ENCODE measurements at regions not wholly inside any gene's neighbourhood (a gene's known extent, or its start where the extent isn't known, plus 50 kb on each side); places are given as distances from the start of the nearest gene placed in this dataset.

GRCh38 chr12:123064885-123065619 is 84.6 kb downstream of the ARL6IP4 start:
- TF ChIP-seq, protein P1, sequence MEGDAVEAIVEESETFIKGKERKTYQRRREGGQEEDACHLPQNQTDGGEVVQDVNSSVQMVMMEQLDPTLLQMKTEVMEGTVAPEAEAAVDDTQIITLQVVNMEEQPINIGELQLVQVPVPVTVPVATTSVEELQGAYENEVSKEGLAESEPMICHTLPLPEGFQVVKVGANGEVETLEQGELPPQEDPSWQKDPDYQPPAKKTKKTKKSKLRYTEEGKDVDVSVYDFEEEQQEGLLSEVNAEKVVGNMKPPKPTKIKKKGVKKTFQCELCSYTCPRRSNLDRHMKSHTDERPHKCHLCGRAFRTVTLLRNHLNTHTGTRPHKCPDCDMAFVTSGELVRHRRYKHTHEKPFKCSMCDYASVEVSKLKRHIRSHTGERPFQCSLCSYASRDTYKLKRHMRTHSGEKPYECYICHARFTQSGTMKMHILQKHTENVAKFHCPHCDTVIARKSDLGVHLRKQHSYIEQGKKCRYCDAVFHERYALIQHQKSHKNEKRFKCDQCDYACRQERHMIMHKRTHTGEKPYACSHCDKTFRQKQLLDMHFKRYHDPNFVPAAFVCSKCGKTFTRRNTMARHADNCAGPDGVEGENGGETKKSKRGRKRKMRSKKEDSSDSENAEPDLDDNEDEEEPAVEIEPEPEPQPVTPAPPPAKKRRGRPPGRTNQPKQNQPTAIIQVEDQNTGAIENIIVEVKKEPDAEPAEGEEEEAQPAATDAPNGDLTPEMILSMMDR (IDR thresholded peaks at IDR 0.05) = no peak
- no peak for TF ChIP-seq EP300 (IDR thresholded peaks at IDR 0.05)

Data from tibial nerve (tissue), 4 donors.